Activated CD4-positive, alpha-beta T cell treated with anti-CD3 and anti-CD28 coated beads, Interleukin-2, amount 50 U/mL, for 24 hours (primary cell): ENCODE measurements at regions not wholly inside any gene's neighbourhood (a gene's known extent, or its start where the extent isn't known, plus 50 kb on each side); places are given as distances from the start of the nearest gene placed in this dataset.

Source experiments
- DNase-seq, 2 donors: peaks; one replicate each; pipeline ENCODE4 v3.0.0-alpha.2; 2020; ENCODE audit warnings: low read depth in 1 of 2, low spot score in 1 of 2

DNA sequence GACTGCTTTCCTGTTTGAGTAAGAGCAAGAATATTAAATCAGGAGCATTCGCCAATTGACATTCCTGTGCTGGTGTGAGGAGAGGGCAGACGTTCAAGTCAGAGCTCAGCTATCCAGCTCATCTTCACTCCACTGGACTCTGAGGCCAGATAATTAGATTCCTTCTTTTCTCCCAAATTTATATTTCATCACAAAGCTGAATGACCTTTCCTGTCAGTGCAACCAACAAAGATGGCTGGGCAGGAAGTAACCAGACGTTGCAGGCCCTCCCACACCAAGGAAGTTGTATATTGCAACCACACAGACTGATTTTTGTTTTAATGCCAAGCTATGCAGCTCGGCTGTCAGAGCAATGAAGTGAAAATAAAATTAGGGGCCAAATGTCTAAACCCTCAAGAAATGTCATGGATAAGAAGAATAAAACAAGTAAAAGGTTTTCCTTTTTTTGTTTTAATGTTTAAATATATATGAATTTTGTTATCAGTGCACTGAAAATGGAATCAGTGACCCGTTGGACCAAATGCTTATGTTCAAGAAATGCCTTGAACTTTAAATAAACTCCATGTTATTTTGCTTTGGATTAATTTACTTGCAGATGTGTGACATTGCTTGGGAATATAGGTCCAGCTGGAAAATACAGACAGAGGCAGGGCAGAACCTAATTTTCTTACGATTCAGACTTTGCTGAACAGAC lies 578.9 kb upstream of the FAT1 start:
- no peak for DNase-seq

DNA sequence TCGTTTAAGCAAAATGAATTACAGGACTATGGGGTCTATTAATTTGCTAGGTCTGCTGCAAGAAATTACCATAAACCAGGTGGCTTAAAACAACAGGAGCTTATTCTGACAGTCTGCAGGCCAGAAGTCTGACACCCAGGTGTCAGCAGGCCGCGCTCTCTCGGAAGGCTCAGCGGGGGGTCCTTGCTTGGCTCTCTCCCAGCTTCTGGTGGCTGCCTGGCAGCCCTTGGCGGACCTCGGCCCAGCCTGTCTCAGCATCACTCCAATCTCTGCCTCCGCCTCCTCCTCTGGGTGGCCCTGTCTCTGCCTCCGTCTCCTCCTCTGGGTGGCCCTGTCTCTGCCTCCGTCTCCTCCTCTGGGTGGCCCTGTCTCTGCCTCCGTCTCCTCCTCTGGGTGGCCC lies 580.5 kb upstream of the FAT1 start:
- no peak for DNase-seq

DNA sequence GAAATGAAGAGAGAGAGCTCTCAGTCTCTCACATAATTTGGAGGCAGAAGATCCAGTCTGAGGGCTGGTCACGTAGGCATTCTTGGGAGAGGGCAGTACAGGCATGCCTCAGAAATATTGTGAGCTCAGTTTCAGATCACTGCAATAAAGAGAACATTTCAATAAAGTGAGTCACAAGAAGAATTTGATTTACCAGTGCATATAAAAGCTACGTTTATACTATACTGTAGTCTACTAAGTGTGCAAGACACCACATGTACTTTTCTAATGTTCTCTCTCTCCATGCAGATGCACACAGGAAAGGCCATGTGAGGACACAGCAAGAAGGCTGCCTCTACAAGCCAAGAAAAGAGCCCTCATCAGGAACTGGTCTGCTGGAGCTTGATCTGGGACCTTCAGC lies 583.5 kb upstream of the FAT1 start:
- DNase-seq = no peak

DNA sequence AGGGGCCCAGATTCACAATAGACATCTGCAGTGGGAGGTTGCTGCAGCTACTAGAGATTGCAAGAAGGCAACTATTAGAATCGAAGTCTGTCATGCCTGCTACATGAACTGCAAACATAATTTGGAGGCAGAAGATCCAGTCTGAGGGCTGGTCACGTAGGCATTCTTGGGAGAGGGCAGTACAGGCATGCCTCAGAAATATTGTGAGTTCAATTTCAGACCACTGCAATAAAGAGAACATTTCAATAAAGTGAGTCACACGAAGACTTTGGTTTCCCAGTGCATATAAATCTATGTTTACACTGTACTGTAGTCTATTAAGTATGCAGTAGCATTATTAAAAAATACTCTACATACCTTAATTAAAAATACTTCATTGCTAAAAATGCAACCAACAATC lies 585.8 kb upstream of the FAT1 start:
- DNase-seq = no peak

DNA sequence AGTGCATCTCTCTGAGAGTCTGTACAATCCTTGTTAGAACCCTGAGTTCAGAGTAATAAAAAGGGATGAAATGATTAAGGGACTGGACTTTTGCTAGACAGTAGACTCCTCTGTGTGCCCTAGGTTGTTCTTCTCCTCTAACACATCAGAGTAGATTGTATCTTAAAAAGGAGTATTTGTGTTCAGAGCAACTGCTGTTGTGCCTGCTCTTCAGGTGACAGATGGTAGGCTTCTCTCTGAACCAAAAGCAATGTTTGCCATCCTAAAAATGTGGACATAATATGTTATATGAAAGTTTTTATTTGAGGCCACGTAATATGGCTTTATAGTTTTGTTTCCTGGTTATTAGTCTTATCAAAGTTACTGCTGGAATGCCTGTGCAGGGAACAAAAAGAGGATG lies 588.6 kb upstream of the FAT1 start:
- no peak for DNase-seq

DNA sequence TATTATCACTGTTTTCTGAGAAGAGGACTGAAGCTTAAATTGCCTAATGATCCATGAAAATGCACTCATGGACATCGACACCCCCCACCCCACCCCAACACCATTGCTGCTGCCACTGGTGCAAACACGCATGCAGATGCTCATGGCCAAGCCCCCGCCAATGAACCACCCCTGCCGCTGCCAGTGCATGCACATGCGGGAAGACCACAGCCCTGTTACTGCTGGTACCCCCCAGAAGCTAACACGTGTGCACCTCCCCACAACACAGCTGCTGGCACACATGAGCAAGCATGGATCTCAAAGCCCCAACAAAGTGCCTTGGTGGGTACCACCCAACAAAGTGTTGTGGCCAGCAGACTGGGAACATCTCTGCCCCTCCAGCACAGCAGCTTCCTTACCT lies 594.1 kb upstream of the FAT1 start:
- DNase-seq = no peak

DNA sequence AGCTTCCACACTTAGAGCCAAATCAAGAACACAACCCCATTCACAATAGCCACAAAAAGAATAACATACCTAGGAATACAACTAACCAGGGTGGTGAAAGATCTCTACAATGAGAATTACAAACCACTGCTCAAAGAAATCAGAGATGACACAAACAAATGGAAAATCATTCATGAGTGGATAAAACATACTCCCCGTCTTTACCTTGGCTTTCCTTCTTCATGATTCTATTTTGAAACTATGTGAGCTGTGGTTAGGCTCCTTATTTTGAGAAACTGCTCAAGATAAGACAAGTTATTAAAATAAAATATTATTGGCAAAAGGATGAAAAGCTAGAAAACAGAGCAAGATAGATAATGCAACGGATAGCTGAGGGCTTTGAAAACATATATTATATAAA lies 598.1 kb upstream of the FAT1 start:
- no peak for DNase-seq

DNA sequence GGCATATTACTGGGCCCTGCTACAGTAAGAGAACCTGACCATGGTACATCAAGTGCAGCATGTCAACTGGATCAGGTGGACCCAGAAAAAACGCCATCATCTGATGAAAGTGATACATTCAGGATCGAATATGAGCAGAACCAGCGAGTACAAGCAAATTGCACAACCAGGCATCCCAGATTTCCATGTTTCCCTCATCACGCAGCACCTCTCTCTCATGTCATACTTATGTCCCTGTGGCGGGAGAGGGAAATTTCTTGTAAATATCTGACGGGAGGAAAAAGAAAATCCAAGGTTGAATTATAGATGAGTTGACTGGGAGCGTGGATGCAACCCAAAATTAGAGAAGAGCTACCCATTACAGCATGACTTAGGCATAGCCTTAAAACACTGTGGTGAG lies 608.5 kb upstream of the FAT1 start:
- DNase-seq = no peak

DNA sequence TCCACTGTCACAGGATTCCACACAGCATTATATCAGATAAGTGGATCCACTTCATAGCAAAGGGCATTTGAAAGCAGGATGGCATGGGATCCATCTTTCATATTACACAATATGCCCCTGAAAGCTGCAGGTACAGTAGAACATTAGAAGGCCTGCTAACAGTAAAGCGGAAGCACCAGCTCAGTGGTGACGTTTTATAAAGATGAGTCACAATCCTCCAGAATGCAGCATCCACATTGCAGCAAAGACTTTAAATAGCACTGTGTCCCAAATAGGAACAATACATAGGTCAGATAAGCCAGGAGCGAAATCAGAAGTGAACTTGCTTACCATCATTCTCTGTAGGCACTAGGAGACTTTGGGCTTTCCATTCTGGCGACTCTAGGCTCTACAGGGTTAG lies 609.5 kb upstream of the FAT1 start:
- no peak for DNase-seq

DNA sequence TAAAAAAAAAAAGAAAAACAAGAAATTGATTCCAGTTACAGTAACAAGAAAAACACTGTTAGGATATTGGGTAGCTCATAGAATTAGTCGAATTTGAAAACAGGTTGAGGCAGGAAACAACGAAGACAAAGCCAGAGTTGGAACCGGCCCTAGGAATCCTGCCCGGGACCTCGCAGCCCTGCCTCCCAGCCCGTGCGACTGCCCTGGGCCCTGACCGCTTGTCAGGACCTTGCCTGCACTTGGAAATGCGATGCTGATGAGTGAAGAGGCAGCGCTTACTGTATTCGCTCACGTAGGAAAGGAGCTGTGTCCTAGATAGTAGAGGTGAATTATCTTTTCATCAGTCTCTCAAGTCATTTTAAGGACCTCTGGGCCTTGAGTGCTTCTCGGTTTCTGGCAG lies 611.7 kb upstream of the FAT1 start:
- DNase-seq = no peak

DNA sequence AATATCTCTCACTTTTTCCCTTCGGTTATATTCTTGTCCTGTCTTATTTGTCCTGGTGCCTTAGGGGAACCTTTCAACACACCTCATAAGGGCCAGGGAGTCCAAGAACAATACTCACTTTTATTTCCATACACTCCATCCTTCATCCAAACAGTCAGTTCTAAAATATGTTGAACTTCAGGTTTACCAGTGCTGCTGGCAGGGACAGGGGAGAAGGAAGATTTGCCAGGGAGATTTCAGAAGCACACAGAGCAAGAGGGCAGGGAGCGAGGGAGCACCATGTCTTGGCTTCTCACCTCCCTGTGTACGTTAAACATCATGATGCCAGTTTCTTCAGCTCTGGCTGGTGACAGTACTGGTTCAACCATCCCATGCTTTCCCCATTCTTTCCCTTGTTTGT lies 631.1 kb upstream of the FAT1 start:
- no peak for DNase-seq

DNA sequence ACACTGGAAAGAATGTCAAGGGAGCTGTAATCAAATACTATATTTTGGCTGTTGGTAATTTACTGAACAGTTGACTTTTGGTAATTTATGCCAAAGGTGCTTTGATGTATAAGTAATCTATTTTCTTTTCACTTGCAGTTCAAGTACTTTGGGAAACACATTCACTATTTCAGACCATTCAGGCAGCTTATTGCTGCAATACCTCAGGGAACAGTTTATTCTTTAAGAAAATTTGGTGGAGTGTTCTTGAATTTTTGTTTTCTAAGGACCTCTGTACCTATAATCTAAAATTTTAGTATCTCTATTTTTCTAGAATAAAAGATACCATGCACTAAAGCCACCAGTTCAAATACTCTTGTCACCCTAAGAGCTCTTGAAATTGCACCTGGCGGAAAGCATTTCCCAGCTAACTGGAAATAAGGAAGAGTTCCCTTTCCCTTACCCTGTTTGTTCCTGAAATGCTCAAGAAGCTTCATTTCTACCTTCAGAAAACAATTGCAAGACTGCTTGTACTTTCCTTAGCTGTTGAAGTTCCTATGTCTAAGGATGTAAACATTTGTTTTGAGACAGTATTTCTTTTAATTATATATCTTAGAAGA lies 633.5 kb upstream of the FAT1 start:
- DNase-seq = no peak

DNA sequence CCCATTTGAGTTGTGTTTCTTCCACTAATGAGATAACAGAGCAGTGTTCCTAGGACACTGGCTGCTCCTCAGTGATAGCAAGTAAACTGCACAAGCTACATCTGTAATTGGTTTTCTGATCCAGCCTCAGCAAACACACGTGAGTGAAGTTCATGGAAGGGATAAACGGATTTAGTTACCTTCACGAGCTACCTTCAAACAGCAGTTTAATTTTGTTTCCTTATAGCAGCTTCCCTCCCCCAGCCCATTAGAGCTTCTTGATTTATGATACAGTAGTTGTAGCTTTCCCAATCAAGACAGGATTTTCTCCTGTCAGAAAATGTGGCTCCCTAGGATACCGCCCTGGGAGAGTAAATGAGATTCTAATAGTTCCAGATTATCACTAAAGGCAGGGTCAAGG lies 634.2 kb upstream of the FAT1 start:
- DNase-seq = no peak

DNA sequence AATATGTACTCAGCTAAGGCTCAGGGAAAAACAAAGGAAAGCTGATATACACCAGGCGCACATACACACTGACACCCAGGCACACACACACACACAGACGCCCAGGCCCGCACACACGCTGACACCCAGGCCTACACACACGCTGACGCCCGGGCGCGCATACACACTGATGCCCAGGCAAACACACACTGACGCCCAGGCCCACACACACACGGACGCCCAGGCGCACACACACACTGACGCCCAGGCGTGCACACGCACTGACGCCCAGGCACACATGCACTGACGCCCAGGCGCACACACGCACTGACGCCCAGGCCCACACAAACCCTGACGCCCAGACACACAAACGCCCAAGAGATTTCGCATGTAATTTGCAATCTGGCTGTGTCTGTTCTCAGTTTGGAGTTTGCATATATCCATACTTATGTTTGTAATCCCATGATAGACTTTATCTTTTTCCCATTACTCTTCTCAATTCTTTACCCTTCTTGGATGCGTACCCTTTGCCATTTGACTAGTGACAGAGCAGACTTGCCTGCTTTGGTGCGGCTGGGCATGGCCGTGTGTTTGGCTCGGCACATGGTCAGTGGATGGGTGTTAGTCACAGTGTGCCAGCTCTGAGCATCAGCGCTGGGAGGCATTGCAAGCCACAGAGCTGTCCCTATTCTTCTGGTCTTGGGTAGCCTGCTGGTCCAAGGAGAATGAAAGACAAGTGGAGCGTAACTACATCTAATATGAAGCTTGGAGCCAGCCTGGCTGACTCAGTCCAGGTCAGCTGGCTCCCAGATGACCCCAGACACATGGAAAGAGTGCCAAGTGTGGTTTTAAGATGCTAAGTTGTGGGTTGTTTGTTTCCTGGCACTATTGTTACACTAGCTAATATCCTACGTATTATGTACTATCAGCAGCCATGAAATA lies 632.4 kb upstream of the ZFP42 start:
- DNase-seq = no peak

DNA sequence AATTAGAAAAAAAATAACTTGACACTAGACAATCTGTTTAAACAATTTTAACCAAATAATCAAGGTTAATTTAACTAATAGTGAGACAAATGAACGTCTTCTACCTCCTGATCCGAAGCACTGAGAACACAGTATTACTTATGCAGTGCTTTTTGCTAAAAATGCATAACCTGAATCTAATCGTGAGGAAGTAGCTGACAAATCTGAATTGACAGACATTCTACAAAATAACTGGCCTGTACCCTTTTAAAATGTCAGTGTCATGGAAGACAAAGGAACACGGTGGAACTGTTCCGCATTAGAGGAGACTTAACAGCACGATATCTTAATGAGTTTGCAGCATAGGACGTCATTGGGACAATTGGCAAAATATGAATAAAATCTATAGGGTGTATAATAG lies 631.2 kb upstream of the ZFP42 start:
- DNase-seq = no peak

DNA sequence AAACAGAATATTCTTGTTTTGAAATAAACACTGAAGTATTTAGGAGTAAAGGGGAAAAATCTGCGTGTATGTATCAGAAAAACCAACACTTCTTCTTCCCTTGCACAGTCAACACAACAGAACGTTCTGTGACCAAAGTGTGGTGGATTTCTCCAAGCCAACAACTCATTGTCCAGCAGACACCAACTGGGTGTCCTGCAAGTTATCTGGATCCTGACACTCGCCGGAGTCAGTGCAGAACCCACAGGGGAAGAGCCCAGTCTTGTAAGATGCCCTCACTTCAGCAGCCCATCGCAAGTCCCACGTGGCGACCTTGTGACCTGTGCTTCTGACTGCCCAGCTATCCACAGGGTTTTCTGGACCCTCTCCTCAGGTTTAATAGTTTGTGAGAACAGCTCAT lies 630.7 kb upstream of the ZFP42 start:
- DNase-seq = no peak

DNA sequence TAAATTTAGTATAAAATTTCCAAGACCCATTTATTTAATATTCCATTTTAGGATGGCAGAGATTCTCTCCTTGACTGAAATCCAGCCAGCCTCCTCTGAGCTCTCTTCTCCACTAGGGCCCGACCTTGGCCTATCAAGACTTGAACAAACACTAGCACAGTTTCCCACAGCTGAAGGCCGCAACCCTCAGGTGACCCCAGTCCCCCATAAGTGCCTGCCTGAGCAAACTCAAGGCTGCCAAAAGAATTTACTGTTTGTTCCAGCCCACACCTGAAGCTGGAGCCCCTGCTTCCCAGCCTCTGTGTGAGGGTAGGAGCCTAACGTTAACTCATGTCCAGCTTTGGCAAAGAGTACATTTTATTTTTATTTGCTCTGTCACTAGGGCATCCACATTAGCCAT lies 629.0 kb upstream of the ZFP42 start:
- no peak for DNase-seq

DNA sequence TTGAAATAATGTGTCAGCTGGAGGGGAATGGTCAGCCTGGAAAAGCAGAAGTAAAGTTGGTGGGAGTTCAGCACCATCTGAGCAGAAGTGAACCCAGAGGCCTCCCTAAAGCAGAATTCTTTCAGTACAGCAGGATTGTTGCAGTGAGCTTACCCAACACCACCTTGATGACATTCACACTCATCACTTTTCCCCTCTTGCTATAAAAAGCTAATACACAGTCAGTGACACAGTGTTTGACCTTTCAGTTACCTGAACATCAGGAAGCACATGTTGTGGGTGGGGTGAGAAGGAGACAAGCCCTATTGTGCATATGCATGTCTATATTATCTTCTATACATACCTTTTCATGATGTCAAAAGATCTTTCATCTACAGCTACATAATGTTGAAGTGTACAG lies 624.7 kb upstream of the ZFP42 start:
- no peak for DNase-seq

DNA sequence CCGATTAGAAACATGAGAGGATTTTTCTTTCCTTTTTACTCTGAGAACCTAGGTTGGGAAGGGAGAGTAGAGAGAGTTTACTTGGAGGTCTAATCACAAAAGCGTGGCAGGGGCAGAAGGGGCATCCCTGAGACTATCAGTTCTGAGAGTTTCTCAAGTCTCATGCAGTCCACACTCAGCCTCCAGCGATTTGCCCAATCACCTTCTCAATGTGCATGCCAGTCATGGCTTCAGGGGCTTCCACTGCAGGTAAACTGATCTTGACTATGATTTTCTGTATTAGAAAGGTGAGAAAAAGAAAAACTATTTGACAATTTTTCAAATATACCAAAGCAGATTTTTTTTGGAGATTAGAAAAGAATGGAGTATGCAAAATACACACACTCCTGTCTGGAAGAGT lies 617.1 kb upstream of the ZFP42 start:
- no peak for DNase-seq

DNA sequence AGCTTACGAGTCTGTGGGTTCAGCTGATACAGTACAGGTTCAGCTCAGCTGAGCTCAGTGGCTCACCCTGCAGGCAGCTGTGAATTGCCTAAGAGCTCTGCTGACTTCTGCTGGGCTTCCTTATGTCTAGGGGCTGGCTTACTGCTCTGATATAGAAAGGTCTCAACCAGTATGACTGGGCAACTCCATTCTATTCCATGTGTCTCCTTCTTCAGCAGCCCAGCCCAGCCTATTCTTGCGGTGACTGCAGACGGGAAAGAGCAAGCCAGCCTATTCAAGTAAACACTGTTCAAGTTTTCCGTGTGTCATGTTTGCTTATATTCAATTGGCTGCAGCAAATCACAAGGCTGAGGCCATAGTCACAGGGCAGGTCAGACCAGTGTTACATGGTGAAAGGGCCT lies 615.4 kb upstream of the ZFP42 start:
- DNase-seq = no peak

DNA sequence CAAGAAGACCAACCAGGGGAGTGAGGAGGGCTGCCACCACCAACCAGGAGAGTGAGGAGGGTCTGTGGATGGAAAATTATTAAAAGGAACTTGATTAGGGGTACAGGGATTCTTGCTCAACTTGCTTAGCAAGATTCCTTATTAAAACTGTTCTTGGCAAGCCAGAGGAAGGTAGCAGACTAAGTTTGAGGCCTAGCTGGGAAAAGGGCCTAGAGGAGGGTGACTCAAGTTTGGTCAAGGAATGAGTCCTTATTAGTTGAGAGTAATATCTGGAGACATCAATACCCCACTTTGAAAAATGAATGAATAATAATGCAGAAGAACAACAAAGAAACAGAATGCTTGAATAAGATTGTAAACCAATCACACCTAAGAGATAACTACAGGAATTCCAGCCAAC lies 612.4 kb upstream of the ZFP42 start:
- DNase-seq = no peak

DNA sequence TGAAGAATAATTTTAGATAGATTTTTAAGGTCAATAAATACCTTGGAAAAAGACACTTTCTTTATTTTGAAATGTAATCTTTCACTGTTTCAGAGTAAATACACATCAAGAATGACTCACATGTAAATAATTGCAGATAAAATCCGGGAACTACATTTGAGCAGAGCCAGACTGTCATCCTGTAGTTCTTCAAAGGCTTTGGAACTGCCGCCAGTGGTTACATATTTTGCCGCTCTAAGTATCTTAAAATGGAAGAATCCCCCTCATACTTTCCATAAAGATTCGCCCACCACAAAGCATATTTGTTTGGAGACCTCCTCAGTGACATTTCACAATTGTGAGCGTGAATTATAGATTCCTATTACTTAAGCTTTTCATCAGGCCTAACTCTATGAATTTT lies 607.8 kb upstream of the ZFP42 start:
- no peak for DNase-seq
